GM12892 (cell line): ENCODE measurements at regions not wholly inside any gene's neighbourhood (a gene's known extent, or its start where the extent isn't known, plus 50 kb on each side); places are given as distances from the start of the nearest gene placed in this dataset.

Experiments
- DNase-seq: peaks from one replicate; pipeline ENCODE4 v3.0.0; 2011; ENCODE audit not compliant: insufficient read length
- FAIRE-seq: peaks from 2 replicates; lab custom pipeline; 2011; peaks lifted over from hg19 to GRCh38; lab: Jason Lieb, UNC
- POLR2A ChIP-seq: IDR thresholded peaks from 2 replicates; pipeline ENCODE4 v1.6.1; 2011; ENCODE audit warnings: low read depth, low read length, control low read depth
- POLR2AphosphoS5 ChIP-seq: IDR thresholded peaks from 2 replicates; pipeline ENCODE4 v1.6.1; 2011; ENCODE audit warnings: low read depth, low read length, control low read depth
- TAF1 ChIP-seq: IDR thresholded peaks from 2 replicates; pipeline ENCODE4 v1.6.1; 2011; ENCODE audit warnings: low read depth, mild to moderate bottlenecking, control low read depth, low read length, borderline replicate concordance

DNA sequence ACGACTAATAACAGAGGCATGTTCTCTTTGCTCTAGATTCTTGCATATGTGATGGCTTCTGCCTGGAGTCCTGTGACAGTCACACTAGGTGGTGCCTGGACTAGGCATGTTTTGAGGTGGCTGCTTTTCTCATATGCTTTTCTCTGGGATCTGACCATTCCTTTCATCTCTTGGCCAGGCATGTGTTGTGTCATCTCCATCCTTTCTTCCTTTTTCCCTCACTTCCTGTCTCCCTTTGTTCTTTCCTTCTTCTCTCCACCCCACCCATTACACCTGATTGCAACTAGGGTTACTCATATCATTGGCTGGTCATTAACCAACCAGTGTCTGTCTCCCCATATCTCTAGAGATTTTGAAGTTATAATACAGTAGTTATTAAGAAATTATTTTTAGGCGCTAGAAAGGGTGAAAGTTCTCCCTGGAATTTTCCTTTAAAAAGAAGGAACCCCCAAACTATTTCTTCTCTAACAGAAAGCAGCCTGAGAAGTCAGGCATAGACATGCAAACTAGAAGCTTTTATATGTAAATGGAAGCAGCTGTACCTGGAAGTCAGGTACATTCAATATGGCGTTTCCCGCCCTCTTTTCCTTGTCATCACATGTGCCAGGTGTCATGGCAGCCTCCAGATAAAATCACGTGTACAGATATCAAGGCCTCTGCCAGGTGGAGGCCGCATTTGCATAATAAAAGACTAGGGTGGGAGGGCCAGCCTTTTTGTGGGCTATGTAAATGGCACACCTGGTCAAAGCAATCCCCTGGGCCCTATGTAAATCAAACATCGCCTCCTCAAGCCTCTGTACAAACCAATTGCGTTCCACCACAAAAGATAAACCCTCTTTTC, 220.4 kb upstream of the MEX3C start:
- TF ChIP-seq POLR2A (no peak), TAF1 (no peak), POLR2AphosphoS5 (no peak)
- DNase-seq = no peak
- FAIRE-seq = no peak

DNA sequence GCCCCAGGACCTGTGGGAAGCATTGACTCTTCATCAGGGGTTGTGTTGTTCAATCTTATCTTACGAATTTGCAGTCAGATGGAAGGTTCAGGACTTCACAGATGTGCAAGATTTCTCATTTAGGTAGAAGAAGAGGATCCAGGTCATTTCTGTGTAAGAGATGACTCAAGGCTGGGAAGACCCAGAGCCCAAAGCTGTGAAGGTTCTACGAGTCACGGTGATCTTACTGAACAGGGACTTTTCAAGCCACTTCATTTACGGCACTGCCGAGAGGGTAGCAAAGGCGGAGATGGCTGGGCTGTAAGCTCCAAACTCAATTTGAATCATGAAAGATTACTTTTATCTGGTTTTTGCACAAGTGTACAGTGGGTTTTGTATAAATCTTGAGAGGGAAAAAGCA, 228.0 kb upstream of the MEX3C start:
- FAIRE-seq (peak; percentile 72), DNase-seq (no peak)
- TF ChIP-seq POLR2A (no peak), TAF1 (no peak), POLR2AphosphoS5 (no peak)

DNA sequence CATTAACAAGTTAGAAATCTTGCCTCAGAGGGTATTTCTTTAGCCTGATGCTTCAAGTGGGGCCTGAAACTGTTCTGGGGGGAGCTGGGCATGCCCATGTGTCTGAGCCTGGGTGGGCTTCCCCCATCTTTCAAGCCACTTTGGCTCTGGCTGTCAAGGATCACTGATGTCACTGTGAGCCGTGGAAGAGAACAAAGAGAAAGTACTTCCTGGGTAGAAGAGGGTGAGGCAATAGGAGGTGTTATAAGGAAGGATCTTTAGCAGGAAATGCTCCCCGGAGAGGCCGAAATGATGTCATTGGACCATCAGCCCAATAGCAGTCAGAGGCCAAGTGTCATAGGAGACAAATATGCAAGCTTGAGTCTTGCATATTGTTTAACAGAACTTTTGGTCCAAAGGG, 228.4 kb upstream of the MEX3C start:
- no peak for TF ChIP-seq POLR2AphosphoS5
- TF ChIP-seq TAF1 = no peak
- no peak for TF ChIP-seq POLR2A
- DNase-seq (no peak), FAIRE-seq (peak; percentile 86)

DNA sequence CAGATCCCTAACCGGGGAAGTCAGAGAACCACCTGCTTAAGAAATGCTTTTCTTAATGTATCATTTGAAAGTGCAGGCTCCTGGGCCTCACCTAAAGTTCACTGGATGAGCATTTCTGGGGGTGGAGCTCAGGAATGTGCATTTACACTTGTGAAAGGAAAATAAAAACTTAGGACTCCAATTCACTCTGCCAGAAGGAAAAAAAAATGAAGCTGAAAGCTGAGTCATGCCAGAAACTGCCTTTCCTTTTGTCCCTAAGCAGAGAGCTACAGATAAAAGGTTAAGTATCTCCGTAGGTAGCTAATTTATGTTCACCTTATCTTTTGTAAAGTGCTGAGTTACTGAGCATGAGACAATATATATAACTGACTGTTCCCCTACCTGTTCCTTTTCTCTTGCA, 229.5 kb upstream of the MEX3C start:
- DNase-seq = no peak
- TF ChIP-seq POLR2AphosphoS5 (no peak), POLR2A (no peak), TAF1 (no peak)
- no peak for FAIRE-seq

DNA sequence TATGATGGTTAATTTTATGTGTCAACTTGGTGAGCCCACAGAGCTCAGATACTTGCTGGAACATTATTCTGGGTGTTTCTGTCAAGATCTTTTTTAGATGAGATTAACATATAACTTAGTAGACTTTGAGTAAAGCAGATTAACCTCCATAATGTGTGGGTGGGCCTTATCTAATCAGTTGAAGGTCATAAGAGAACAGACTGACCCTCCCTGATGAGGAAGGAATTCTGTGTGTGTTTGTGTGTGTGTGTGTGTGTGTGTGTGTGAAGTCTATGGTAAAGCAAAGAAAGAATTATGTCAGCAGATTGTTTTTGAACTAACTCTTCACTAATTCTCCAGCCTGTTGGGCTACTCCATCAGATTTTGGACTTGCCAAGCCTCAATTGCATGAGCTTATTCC, 232.2 kb upstream of the MEX3C start:
- FAIRE-seq (no peak), DNase-seq (no peak)
- TF ChIP-seq POLR2AphosphoS5 = no peak
- no peak for TF ChIP-seq TAF1
- TF ChIP-seq POLR2A = no peak

DNA sequence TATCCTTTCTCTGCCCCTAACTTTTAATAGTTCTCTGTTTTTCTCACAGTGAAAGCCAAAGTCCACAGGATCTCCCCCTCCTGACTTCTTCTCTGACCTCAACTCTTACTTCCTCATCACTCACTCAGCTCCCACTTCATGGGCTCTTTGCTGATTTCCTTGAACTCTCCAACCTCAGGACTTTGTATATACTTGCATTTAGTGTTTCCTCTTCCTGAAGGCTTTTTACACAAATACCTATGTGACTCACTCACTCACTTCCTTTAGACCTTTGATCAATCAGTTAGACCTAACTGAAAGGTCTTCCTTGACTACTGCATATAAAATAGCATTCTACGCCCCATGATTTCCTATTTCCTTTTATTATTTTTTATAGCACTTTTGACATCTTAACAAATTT, 233.1 kb upstream of the MEX3C start:
- no peak for DNase-seq
- no peak for FAIRE-seq
- TF ChIP-seq POLR2A = no peak

DNA sequence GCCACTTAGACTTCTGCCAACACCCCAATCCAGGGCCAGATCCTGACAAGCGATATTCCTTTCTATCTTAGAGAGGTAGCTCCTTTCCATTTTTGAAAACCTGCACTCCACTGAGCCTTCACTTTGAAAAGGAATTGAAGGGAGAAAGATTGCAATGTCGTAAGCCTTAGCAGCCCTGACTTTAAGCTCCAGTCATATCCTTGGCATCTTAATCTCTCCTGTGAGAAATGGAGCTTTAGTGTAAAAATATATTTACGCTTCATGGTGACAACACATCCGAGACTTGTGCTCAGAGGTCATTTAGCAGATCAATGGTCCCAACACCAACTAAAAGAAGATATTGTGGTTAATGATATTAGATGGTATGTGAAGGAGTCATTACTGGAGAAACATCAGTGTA, 235.8 kb upstream of the MEX3C start:
- no peak for DNase-seq
- TF ChIP-seq POLR2AphosphoS5 (no peak), TAF1 (no peak), POLR2A (no peak)
- no peak for FAIRE-seq

DNA sequence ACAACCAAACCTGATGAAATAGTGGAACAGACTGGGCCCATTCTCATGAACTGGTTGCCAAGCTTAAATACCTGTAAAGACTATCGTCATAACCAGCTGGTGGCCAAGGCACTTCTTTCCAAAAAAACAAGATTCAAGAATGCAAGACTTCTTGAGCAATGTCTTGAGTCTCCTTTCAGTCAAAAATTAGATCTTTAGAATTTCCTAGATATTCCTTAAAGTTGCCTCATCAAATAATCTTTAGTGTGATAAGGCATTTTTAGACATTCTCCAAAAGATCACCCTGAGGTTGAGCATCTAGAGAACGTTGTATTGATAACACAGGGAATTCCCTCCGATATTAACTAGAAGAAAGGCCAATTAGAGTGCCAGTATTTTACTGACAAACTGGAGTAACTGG, 236.4 kb upstream of the MEX3C start:
- FAIRE-seq (no peak), DNase-seq (no peak)
- TF ChIP-seq POLR2A (no peak), TAF1 (no peak), POLR2AphosphoS5 (no peak)

DNA sequence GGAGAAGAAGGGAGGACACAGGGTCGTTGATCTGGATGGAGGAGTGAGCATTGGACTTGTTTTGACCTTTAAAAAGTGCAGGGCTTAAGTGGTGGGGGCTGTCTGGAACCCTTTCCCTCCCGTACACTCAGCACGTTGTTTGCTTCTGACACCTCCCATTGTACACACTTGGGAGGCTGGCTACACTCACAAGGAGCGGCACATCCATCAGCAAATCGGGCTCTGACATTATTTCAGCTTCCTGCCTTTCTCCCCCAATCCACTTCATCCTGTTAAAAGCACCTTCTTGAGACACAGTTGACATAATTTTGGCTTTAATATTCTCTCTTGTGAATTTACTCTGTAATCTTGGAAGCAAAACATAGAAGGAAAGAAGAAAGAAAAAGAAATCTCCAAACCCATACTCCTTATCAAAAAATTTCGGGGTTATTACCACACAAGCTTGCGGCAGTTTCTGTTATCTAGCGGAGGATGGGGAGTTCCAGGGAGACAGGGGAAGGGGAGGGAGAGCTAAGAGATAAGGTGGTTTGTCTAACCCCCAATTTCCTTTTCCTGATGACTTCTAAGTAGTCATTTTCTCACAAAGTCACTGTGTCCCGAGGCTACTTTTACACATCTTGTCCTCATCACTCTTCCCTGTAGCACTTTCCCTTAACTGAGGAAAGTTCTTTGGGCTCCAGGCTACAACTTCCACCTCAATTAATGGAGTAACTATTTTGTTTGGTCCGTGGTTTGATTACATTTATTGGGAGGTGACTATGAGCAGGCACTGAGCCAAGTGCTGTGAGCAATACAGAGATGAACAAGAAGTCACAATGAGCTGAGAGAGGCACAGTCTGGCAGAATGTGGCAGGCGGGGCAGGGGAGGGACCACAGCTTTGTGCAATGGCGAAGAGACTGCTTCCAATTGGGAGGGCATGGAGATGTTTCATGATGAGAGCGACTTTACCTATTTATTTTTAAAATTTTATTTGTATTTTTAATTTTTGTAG, 240.1 kb upstream of the MEX3C start:
- DNase-seq = no peak
- no peak for FAIRE-seq
- TF ChIP-seq TAF1 (no peak), POLR2A (no peak), POLR2AphosphoS5 (no peak)

DNA sequence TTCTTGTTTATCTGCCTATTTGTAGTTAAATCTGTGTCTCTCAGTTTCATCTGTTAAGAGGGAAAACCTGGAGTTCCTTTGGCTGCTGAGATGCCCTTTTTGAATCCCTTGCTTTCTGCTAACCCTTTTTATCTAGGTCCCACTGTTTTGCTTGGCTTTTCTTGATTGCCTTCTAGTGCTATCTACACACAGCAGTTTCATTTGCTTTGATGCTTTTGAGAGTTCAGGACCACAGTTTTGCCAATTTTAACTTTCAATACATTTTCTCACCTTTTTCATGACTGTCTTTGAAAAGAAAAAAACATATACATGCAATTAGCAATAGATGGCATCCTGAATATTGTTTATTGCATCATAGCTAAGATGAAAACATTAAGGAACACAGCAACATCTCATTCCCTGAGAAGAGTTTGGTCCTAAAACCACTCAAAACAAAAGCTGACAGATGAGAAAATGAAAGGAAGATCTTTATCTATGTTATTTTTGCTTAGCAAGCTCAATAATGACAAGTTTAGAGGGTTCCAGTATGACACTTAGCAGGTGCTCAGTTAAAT, 241.4 kb upstream of the MEX3C start:
- FAIRE-seq (no peak), DNase-seq (no peak)
- TF ChIP-seq TAF1 = no peak

DNA sequence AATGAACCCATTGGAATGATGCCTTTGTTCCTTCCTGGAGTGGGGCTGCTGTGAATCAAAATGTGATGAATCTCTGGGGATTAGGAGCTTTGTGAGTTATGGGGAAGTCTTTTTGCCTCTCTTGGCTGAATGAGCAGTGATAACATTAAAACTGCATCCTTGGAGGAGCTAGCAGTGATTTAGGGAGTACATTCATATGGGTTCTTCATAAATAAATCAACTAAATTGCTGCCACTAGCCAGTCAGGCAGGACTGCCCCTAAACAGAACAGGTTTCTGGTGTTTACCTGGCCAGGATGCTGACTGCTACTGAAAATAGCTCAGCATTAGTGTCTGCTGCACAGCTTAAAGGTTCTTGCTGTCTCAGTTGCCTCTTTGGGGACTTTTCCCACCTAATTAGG, 244.5 kb upstream of the MEX3C start:
- FAIRE-seq = no peak
- DNase-seq = no peak
- no peak for TF ChIP-seq POLR2AphosphoS5
- no peak for TF ChIP-seq POLR2A
- no peak for TF ChIP-seq TAF1
